Panc1 (cell line): ENCODE measurements at regions not wholly inside any gene's neighbourhood (a gene's known extent, or its start where the extent isn't known, plus 50 kb on each side); places are given as distances from the start of the nearest gene placed in this dataset.

Experiments
- REST ChIP-seq, 2 experiments: IDR thresholded peaks; 2 replicates each; pipeline ENCODE4 v1.6.1; 2011 to 2012; ENCODE audit warnings: low read depth in 2 of 2, control low read depth in 1 of 2, low read length in 1 of 2, mild to moderate bottlenecking in 1 of 2, moderate library complexity in 1 of 2; ENCODE audit not compliant: insufficient read depth in 1 of 2
- TF ChIP-seq, protein P1 (sequence below): fragments of 450-650 bp; IDR thresholded peaks from 2 replicates; pipeline ENCODE4 v1.5.1; 2017; ENCODE audit warnings: mild to moderate bottlenecking

GRCh38 chr5:163898873-163899272, 393.5 kb downstream of the MAT2B start:
- TF ChIP-seq, protein P1, sequence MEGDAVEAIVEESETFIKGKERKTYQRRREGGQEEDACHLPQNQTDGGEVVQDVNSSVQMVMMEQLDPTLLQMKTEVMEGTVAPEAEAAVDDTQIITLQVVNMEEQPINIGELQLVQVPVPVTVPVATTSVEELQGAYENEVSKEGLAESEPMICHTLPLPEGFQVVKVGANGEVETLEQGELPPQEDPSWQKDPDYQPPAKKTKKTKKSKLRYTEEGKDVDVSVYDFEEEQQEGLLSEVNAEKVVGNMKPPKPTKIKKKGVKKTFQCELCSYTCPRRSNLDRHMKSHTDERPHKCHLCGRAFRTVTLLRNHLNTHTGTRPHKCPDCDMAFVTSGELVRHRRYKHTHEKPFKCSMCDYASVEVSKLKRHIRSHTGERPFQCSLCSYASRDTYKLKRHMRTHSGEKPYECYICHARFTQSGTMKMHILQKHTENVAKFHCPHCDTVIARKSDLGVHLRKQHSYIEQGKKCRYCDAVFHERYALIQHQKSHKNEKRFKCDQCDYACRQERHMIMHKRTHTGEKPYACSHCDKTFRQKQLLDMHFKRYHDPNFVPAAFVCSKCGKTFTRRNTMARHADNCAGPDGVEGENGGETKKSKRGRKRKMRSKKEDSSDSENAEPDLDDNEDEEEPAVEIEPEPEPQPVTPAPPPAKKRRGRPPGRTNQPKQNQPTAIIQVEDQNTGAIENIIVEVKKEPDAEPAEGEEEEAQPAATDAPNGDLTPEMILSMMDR, result no peak
- TF ChIP-seq REST (IDR thresholded peaks at IDR 0.05; ENCODE audit: insufficient read depth in 1 of 2, low read depth in 2 of 2, low read length in 1 of 2), result no peak
